GM18508 (cell line): ENCODE measurements at regions not wholly inside any gene's neighbourhood (a gene's known extent, or its start where the extent isn't known, plus 50 kb on each side); places are given as distances from the start of the nearest gene placed in this dataset.

Experiments
- ATAC-seq: cut with Tn5 transposase; IDR thresholded peaks from one replicate; pipeline ENCODE4 v1.9.1; 2021; ENCODE audit warnings: moderate number of reproducible peaks; ENCODE audit not compliant: insufficient read depth, unreplicated experiment

DNA sequence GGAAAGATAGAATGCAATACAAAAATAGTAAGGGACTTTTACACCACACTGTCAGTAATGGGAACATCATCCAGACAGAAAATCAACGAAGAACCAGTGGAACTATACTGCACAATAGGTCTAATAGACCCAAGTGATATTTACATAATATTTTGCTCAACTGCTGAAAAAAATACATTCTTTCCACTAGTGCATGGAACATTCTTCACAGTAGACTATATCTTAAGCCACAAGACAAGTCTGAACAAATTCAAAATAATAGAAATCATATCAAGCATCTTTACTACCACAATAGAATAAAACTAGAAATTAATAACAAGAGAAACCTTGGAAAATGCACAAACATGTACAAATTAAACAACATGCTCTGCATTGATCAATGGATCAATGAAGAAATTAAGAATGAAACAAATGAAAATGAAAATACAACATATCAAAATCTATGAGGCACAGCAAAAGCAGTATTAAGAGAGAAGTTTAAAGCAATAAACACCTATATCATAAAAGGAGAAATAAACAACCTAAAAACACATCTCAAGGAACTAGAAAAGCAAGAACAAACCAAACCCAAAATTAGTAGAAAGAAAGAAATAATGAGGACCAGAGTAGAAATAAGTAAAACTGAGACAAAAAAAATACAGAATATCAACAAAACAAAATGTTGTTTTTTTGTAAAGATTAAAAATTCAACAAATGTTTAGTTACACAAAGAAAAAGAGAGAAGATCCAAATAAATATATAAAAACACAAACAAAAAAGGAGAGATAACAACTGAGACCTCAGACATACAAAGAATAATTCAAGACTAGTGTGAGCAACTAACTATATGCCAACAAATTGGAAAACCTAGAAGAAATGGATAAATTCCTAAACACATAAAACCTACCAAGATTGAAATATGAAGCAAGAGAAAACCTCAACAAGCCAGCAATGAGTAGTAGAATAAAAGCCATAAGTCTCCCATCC is 51.5 kb upstream of the ANTXR2 start:
- no peak for ATAC-seq
